Spleen (tissue), 11 donors: ENCODE measurements at regions not wholly inside any gene's neighbourhood (a gene's known extent, or its start where the extent isn't known, plus 50 kb on each side); places are given as distances from the start of the nearest gene placed in this dataset.

Experiments used
- DNase-seq: peaks from one replicate; pipeline ENCODE4 v3.0.0-alpha.2; 2020
- H3K27ac ChIP-seq, 8 donors: fragments of 200-600 bp; sonication (generic) in 7 of 8; 1 replicate in 4 of 8; 2 replicates in 4 of 8; pipeline versions ENCODE4 v1.5.0 to v1.8.0; 2016 to 2021; ENCODE audit warnings: inconsistent platforms in 4 of 8, mild to moderate bottlenecking in 4 of 8, moderate library complexity in 1 of 8
- H3K27me3 ChIP-seq, 7 donors: fragments of 200-600 bp; sonication (generic) in 6 of 7; replicated peaks in 1 of 7; 1 replicate in 4 of 7; 2 replicates in 3 of 7; pipeline versions ENCODE4 v1.5.0 to v1.8.0; 2016 to 2021; ENCODE audit warnings: inconsistent platforms in 3 of 7, mild to moderate bottlenecking in 1 of 7
- H3K36me3 ChIP-seq, 6 donors: fragments of 200-600 bp; sonication (generic) in 5 of 6; 1 replicate in 4 of 6; 2 replicates in 2 of 6; pipeline versions ENCODE4 v1.5.0 to v1.8.0; 2016 to 2021; ENCODE audit warnings: inconsistent platforms in 2 of 6
- H3K4me1 ChIP-seq, 6 donors: fragments of 200-600 bp; sonication (generic) in 5 of 6; 1 replicate in 3 of 6; 2 replicates in 3 of 6; pipeline versions ENCODE4 v1.5.0 to v1.8.0; 2016 to 2021; ENCODE audit warnings: inconsistent platforms in 3 of 6
- H3K4me3 ChIP-seq, 8 donors: fragments of 200-600 bp; sonication (generic) in 7 of 8; 1 replicate in 4 of 8; 2 replicates in 4 of 8; pipeline versions ENCODE4 v1.5.0 to v1.8.0; 2016 to 2021; ENCODE audit warnings: inconsistent platforms in 4 of 8, mild to moderate bottlenecking in 4 of 8, moderate library complexity in 2 of 8
- H3K9me3 ChIP-seq, 8 donors: fragments of 200-600 bp; sonication (generic) in 7 of 8; 1 replicate in 4 of 8; 2 replicates in 4 of 8; pipeline versions ENCODE4 v1.5.0 to v1.8.0; 2016 to 2021; ENCODE audit warnings: inconsistent platforms in 4 of 8
- CTCF ChIP-seq, 11 experiments: fragments of 200-600 bp in 7 of 11; fragments of 450-650 bp in 4 of 11; sonication (generic) in 4 of 11; IDR thresholded peaks in 8 of 11; conservative IDR thresholded peaks in 3 of 11; 1 replicate in 7 of 11; 2 replicates in 4 of 11; pipeline versions ENCODE4 v1.4.0 to v1.8.0; 2016 to 2021; ENCODE audit warnings: antibody characterized with exemption in 11 of 11, inconsistent platforms in 4 of 11, mild to moderate bottlenecking in 1 of 11
- POLR2A ChIP-seq, 3 donors: fragments of 450-650 bp; IDR thresholded peaks; one replicate each; pipeline ENCODE4 v1.5.1; 2017; ENCODE audit warnings: antibody characterized with exemption in 3 of 3, mild to moderate bottlenecking in 1 of 3
- POLR2AphosphoS5 ChIP-seq, 3 donors: sonication (generic); formaldehyde crosslinking; IDR thresholded peaks; one replicate each; pipeline ENCODE4 v1.5.1; 2017; ENCODE audit warnings: antibody characterized with exemption in 3 of 3
- WGBS, 5 donors: extraction: QIAGEN DNeasy Blood & Tissue Kit in 3 of 5; methylation state at CpG; one replicate each; pipeline versions ENCODE4 v1.1.5 to v1.1.7; 2013 to 2018; 5-methylcytosine and 5-hydroxymethylcytosine counted together
- intact Hi-C: fragments of 100-400 bp; cut with DNase I; formaldehyde crosslinking; loops from one replicate; pipeline ENCODE4 v1.15.0; 2023; ENCODE audit warnings: low total_unique reads
- donor health status: healthy with polysubstance abuse.
- donor health status: DM: no; HTN: no; CAD: no; lungs with moderate emphysema.
- donor health status: DM: no; HTN: no; CAD: no.
- donor health status: Bipolar disorder and iron deficiency.
- donor health status: healthy.
- donor health status: DM: no; HTN: no; CAD: no.
- donor health status: DM: yes; HTN: yes; CAD: no.

- no peak for DNase-seq
- Histone ChIP-seq H3K36me3 (no peaks in the 10 kb centered on the region), H3K9me3 (no peaks in the 10 kb centered on the region), H3K4me1 (no peaks in the 10 kb centered on the region), H3K27me3 (no peaks in the 10 kb centered on the region), H3K4me3 (no peak overlapping the region), H3K27ac (no peak overlapping the region)
- TF ChIP-seq POLR2AphosphoS5 (IDR thresholded peaks at IDR 0.05) (no peak), POLR2A (IDR thresholded peaks at IDR 0.05) (no peak), CTCF (IDR thresholded peaks at IDR 0.05 in 8 of 11, conservative IDR thresholded peaks at IDR 0.05 in 3 of 11) (no peak)
- intact Hi-C loops = no loop called here
- WGBS, 5 donors = 78 to 93% (median 85%) methylated on average over 2 of the region's 2 CpGs
These were observed 131.5 kb upstream of the LDB2 start for GRCh38 chr4:17029964-17030363.

GRCh38 chr4:17029432-17029831 lies 131.0 kb upstream of the LDB2 start:
- WGBS, 5 donors = 51 to 73% (median 66%) methylated on average over 7 of the region's 7 CpGs
- intact Hi-C loops = no loop called here
- no peak for TF ChIP-seq POLR2A (IDR thresholded peaks at IDR 0.05)

GRCh38 chr4:17027495-17027894 lies 129.1 kb upstream of the LDB2 start:
- Histone ChIP-seq H3K9me3 (no peaks in the 10 kb centered on the region), H3K27ac (no peak overlapping the region), H3K36me3 (no peaks in the 10 kb centered on the region), H3K27me3 (no peaks in the 10 kb centered on the region), H3K4me3 (no peak overlapping the region), H3K4me1 (no peaks in the 10 kb centered on the region)
- TF ChIP-seq CTCF (IDR thresholded peaks at IDR 0.05 in 8 of 11, conservative IDR thresholded peaks at IDR 0.05 in 3 of 11) (no peak), POLR2A (IDR thresholded peaks at IDR 0.05) (no peak), POLR2AphosphoS5 (IDR thresholded peaks at IDR 0.05) (no peak)
- WGBS, 5 donors = 79 to 91% (median 83%) methylated on average over 6 of the region's 6 CpGs
- DNase-seq = no peak
- intact Hi-C loops = no loop called here

More at GRCh38 chr4:17029432-17029831, 131.0 kb upstream of the LDB2 start:
- H3K4me3 ChIP-seq = no peak overlapping the region
- H3K36me3 ChIP-seq = no peaks in the 10 kb centered on the region
- no peaks in the 10 kb centered on the region for H3K9me3 ChIP-seq
- no peaks in the 10 kb centered on the region for H3K27me3 ChIP-seq
- H3K4me1 ChIP-seq = no peaks in the 10 kb centered on the region
- no peak for DNase-seq
- H3K27ac ChIP-seq = no peak overlapping the region

DNA sequence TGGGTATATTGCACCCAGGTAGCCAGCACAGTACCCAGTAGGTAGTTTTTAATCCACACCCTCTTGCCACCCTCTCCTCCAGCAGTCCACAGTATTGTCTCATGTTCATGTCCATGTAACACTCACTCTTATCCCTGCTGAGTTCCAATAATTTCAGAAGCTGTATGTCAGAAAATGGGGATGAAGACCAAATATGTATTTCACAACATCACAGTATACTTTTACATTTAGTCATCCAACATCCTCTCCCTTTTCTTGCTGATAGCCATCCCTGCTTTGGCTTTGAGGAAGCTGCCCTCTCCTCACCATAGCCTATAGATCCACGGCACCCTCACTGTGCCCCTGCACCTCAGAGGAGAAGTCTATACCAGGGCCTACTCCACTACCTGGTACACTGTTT lies 126.0 kb upstream of the LDB2 start:
- 76 to 100% (median 89%) methylated on average over 1 of the region's 1 CpG for WGBS, 5 donors
- intact Hi-C loops = no loop called here
- no peaks in the 10 kb centered on the region for H3K9me3 ChIP-seq

More for the DNA sequence above, 126.0 kb upstream of the LDB2 start:
- no peak overlapping the region for H3K27ac ChIP-seq
- no peak overlapping the region for H3K4me3 ChIP-seq
- no peak for DNase-seq
- no peaks in the 10 kb centered on the region for H3K4me1 ChIP-seq
- no peaks in the 10 kb centered on the region for H3K27me3 ChIP-seq
- no peaks in the 10 kb centered on the region for H3K36me3 ChIP-seq
- no peak for TF ChIP-seq CTCF (IDR thresholded peaks at IDR 0.05 in 8 of 11, conservative IDR thresholded peaks at IDR 0.05 in 3 of 11)
- no peak for TF ChIP-seq POLR2AphosphoS5 (IDR thresholded peaks at IDR 0.05)
- no peak for TF ChIP-seq POLR2A (IDR thresholded peaks at IDR 0.05)
